Stimulated activated CD4-positive, alpha-beta T cell treated with anti-CD3 and anti-CD28 coated beads, TNF-alpha, amount 100 ng/mL, for 1 hour (primary cell): ENCODE measurements at regions not wholly inside any gene's neighbourhood (a gene's known extent, or its start where the extent isn't known, plus 50 kb on each side); places are given as distances from the start of the nearest gene placed in this dataset.
"Not testable (repeated sequence)": the region's sequence is repeated elsewhere in the genome, so short reads cannot be mapped to it uniquely, and the experiment has no call there.

Experiments
- DNase-seq, 3 donors: peaks; one replicate each; pipeline ENCODE4 v3.0.0-alpha.2; 2020; ENCODE audit warnings: low read depth in 3 of 3, low spot score in 1 of 3

- peak; percentile 38 to 62 (median 53) for DNase-seq
Observed at GRCh38 chr17:47066841-47067682, 88.0 kb upstream of the RPRML start.

- DNase-seq: no peak
Observed at GRCh38 chr17:47066095-47066494, 87.0 kb upstream of the RPRML start.

GRCh38 chr17:47064684-47065083, 85.6 kb upstream of the RPRML start:
- no peak for DNase-seq

GRCh38 chr17:47063475-47063874, 84.4 kb upstream of the RPRML start:
- no peak for DNase-seq

- DNase-seq: not testable (repeated sequence)
Observed at GRCh38 chr17:47062851-47063250, 83.8 kb upstream of the RPRML start.

- not testable (repeated sequence) for DNase-seq
Observed at GRCh38 chr17:47060005-47060404, 81.0 kb upstream of the RPRML start.

GRCh38 chr17:47057830-47058229, 78.8 kb upstream of the RPRML start:
- no peak for DNase-seq

- not testable (repeated sequence) for DNase-seq
Observed at GRCh38 chr17:47057279-47057678, 78.2 kb upstream of the RPRML start.

- DNase-seq: not testable (repeated sequence)
Observed at GRCh38 chr17:47056687-47057086, 77.6 kb upstream of the RPRML start.
